ENCODE measurements at regions not wholly inside any gene's neighbourhood (a gene's known extent, or its start where the extent isn't known, plus 50 kb on each side); places are given as distances from the start of the nearest gene placed in this dataset.

- intact Hi-C loops (cut with DNase I): no loop called here
- DNase-seq (no peak), ATAC-seq (no peak)
- Histone ChIP-seq H3K9me3 (peaks cover 0 to 8% (median 0%) of the 10 kb centered on the region in 11 donors), H3K4me1 (no peaks in the 10 kb centered on the region), H3K27ac (no peak overlapping the region), H3K4me3 (no peak overlapping the region), H3K27me3 (no peaks in the 10 kb centered on the region), H3K36me3 (no peaks in the 10 kb centered on the region)
- WGBS, 2 donors: 78 to 82% methylated on average over 5 of the region's 5 CpGs
- no peak for TF ChIP-seq CTCF (IDR thresholded peaks at IDR 0.05)
These were observed 277.8 kb downstream of the LMO7 start for GRCh38 chr13:75913925-75914324.

GRCh38 chr13:75910591-75910990 lies 274.5 kb downstream of the LMO7 start:
- Histone ChIP-seq H3K4me3 (no peak overlapping the region), H3K27me3 (no peaks in the 10 kb centered on the region), H3K4me1 (peaks cover 0 to 14% (median 5%) of the 10 kb centered on the region in 9 donors), H3K27ac (no peak overlapping the region), H3K9me3 (no peaks in the 10 kb centered on the region), H3K36me3 (no peaks in the 10 kb centered on the region)
- DNase-seq (no peak), ATAC-seq (no peak)
- WGBS, 2 donors: 82 to 89% methylated on average over 2 of the region's 2 CpGs
- no peak for TF ChIP-seq CTCF (IDR thresholded peaks at IDR 0.05)
- intact Hi-C loops (cut with DNase I): no loop called here
